H7 (cell line): ENCODE measurements at regions not wholly inside any gene's neighbourhood (a gene's known extent, or its start where the extent isn't known, plus 50 kb on each side); places are given as distances from the start of the nearest gene placed in this dataset.
"Not testable (repeated sequence)": the region's sequence is repeated elsewhere in the genome, so short reads cannot be mapped to it uniquely, and the experiment has no call there.

Source experiments
- DNase-seq: peaks from one replicate; pipeline ENCODE4 v3.0.0; 2012
- H3K27me3 ChIP-seq: 2 replicates; pipeline ENCODE4 v1.6.0; 2011; ENCODE audit warnings: mild to moderate bottlenecking, low read length; ENCODE audit not compliant: control insufficient read depth, insufficient read depth
- H3K36me3 ChIP-seq: replicated peaks from 2 replicates; pipeline ENCODE4 v1.5.1; 2011; ENCODE audit warnings: low read length; ENCODE audit not compliant: control insufficient read depth, insufficient read depth
- H3K4me3 ChIP-seq: 2 replicates; pipeline ENCODE4 v1.5.1; 2011; ENCODE audit warnings: low read depth, mild to moderate bottlenecking, control low read depth, low read length, moderate library complexity; ENCODE audit not compliant: insufficient read depth

DNA sequence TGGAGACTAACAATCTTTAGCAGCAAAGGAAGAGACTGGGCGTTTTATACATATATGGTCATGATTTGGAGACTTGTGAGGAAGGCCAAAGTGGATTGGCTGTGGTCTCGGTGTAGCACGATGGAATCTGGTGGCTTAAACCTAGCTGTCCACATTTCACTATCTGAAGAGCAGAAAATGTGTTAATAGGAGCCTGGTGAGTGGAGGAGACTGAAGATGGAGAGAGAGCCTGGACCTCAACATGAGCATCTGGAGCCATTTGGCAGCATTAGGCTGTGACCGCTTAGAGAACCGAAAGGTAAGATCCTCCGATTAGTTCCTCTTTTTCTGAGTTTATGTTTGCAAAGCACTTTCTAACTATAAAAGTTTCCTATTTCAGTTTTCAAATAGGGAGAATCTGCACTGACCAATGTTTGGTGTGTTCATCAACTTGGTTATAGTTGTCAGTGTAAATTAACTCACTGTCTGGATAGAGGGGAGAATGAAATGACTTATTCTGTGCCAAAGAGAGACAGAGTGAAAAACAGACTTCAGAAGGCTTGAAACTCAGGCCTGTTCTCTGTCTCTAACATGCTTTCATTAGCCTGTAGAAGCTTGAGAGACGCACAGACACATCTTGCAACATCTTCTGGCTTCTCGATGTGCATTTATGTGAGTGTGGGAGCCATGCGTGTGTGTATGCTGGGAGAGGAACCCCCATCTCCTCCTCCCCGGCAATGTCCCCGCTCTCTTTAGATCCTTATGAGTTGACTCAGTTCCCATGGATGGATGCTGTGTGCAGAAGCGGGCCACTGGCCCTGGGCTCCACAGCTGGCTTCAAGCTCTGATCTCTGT is 244.7 kb upstream of the TBL1XR1 start:
- no peak overlapping the region for H3K4me3 ChIP-seq
- no peaks in the 10 kb centered on the region for H3K27me3 ChIP-seq
- H3K36me3 ChIP-seq: no peaks in the 10 kb centered on the region
- no peak for DNase-seq

- no peak overlapping the region for H3K4me3 ChIP-seq
- H3K27me3 ChIP-seq: no peaks in the 10 kb centered on the region
- H3K36me3 ChIP-seq: no peaks in the 10 kb centered on the region
- no peak for DNase-seq
Measured at GRCh38 chr3:177443469-177443868, 246.2 kb upstream of the TBL1XR1 start.

DNA sequence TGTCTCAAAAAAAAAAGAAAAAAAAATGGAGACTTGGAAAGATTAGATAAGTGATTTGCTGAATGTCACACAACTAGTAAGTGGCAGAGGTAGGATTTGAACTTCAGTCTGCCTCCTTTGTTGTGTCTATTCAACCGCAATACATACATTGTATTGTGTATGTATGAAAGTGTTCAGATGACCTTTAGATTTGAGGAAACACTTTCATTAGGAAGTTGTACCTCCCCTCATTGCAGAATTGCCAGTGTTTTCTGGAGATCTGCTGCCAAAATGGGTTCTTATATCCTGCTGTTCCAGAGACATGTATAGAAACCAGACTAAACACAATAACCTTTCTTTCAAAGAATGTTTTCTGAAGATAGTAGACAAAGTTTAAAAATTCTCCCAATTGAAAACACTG is 247.4 kb upstream of the TBL1XR1 start:
- H3K4me3 ChIP-seq: no peak overlapping the region
- H3K36me3 ChIP-seq: no peaks in the 10 kb centered on the region
- no peak for DNase-seq
- no peaks in the 10 kb centered on the region for H3K27me3 ChIP-seq

DNA sequence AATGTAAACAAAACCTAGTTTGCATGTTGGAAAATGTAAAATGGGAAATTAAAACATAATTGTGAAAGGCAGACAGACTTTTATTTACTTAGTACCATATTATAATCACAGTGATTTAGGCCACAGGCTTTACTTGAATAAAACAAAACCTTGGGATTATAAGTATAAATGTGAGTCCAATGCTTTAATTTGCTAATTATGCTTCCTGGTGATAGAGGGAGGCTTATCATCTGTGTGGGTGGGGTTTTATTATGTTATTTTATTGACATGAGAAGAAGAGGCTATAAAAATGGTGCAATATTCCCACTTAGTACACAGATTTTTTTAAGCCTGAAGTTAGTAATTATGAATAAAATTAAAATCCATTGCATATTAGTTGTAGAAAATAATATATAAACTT is 248.3 kb upstream of the TBL1XR1 start:
- H3K4me3 ChIP-seq: no peak overlapping the region
- no peak for DNase-seq
- H3K27me3 ChIP-seq: no peaks in the 10 kb centered on the region
- H3K36me3 ChIP-seq: no peaks in the 10 kb centered on the region

DNA sequence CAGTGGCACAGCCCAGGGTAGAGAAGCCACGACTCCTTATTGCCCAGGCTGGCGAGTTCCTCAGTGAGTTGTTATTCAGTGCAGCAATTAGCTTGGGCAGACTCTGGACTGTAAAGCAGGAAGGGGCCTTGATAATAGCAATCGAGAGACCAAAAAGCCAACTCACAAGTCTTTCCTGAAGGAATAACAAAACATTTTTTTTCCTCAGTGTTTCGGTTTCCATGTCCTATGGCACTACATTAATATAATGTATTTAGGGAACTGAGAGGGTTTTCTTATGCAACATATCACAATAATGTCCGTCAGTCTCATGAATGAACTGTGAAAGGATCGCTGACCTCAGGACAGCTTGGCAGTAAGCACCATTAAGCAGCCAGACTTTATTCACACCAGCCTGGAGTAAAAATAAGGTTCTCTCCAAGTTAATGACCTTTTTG is 248.9 kb upstream of the TBL1XR1 start:
- Histone ChIP-seq H3K36me3 (no peaks in the 10 kb centered on the region), H3K4me3 (no peak overlapping the region), H3K27me3 (no peaks in the 10 kb centered on the region)
- no peak for DNase-seq

DNA sequence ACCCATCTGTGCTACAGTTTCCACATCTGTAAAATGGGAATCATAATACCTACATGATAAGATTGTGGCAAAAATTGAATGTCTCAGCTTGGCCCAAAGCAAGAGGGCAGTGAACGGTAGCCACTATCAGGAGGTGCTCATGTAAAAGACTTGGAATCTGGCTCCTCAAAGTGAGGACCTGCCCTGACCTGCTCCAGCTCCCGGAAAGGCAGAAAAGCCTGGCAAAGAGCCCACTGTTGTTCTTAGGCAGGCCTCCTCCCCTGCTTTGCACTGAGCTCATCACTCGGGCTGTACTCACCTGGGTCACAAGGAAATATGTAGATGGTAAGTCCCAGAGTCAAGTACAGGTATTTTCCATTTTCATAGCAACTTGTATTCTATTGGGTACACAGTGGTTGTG is 250.7 kb upstream of the TBL1XR1 start:
- DNase-seq: no peak
- no peak overlapping the region for H3K4me3 ChIP-seq
- no peaks in the 10 kb centered on the region for H3K27me3 ChIP-seq
- no peaks in the 10 kb centered on the region for H3K36me3 ChIP-seq

DNA sequence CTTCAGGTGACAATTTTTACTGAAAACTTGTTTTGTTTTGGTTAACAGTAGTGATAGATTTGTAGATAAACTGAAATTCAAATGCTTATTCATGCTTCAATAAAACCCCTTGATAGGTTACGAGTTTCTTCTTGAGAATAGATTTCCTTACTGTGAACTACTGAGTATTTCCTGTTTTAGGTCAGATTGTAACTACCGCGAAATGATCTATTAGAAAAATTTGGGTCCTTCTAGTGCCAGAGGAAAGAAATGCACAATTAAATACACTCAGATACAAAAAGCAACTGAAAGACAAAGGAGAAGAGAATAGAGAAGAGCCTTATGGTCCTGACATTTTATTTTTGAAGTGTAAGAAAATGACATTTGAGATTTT is 251.7 kb upstream of the TBL1XR1 start:
- H3K4me3 ChIP-seq: no peak overlapping the region
- H3K36me3 ChIP-seq: no peaks in the 10 kb centered on the region
- H3K27me3 ChIP-seq: no peaks in the 10 kb centered on the region
- no peak for DNase-seq

GRCh38 chr3:177449360-177450006 is 252.2 kb upstream of the TBL1XR1 start:
- DNase-seq: no peak
- Histone ChIP-seq H3K36me3 (no peaks in the 10 kb centered on the region), H3K27me3 (no peaks in the 10 kb centered on the region), H3K4me3 (no peak overlapping the region)

DNA sequence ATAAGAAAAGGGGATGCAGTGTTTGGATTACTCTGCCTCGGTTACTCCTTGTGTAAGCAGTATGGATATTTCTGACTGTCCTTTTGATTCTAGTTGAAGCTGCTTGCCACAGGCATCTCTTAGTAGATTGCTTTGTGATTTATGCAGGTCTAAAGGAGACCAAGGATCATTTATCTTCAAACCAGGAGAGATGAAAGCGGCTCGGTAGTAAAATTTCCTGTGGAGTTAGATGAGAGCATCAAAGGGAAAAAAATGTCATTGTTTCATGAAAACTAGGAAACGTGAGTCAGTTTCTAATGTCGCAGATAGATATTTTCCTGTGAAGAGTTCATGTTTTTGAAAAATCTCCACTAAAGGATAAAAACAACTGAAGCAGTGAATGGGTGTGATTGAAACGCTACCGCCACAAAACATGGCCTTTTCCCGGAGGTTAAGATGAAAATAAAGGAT is 254.0 kb upstream of the TBL1XR1 start:
- DNase-seq: no peak
- no peaks in the 10 kb centered on the region for H3K36me3 ChIP-seq
- H3K27me3 ChIP-seq: no peaks in the 10 kb centered on the region
- H3K4me3 ChIP-seq: no peak overlapping the region

GRCh38 chr3:177451864-177452830 is 254.9 kb upstream of the TBL1XR1 start:
- no peak for DNase-seq
- H3K27me3 ChIP-seq: no peaks in the 10 kb centered on the region
- H3K36me3 ChIP-seq: no peaks in the 10 kb centered on the region
- no peak overlapping the region for H3K4me3 ChIP-seq

DNA sequence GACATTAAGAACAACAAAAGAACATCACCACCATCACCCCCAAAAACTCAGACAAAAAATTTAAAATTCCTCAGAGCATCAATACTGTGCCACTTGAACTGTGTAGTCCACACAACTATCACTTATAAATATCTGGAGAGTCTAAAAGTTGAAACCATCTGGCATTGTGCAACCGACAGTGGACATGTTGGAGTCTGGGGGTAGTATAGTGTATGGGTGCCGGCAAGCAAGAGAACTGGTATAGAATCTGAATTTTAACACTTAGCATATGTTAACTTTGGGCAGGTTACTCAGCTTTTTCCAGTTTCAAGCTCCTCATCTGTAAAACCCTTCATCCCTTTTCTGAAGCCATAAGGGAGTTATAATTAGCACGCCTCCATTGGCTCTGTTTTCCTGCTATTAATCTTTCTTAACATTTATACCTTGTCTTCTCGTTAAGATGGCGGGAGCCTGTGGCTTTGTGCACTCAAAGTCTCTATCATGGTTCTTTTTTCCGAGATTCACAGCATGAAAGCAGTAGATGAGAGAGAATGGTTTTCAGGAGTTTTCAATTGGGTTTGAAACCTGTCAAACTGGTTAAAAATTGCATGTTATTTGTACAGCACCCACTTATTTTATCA is 255.7 kb upstream of the TBL1XR1 start:
- no peak for DNase-seq
- H3K36me3 ChIP-seq: no peaks in the 10 kb centered on the region
- no peak overlapping the region for H3K4me3 ChIP-seq
- no peaks in the 10 kb centered on the region for H3K27me3 ChIP-seq

- H3K27me3 ChIP-seq: no peaks in the 10 kb centered on the region
Measured at GRCh38 chr3:177453451-177453844, 256.2 kb upstream of the TBL1XR1 start.

GRCh38 chr3:177457204-177457603 is 259.9 kb upstream of the TBL1XR1 start:
- not testable (repeated sequence) for H3K36me3 ChIP-seq, H3K27me3 ChIP-seq, H3K4me3 ChIP-seq, DNase-seq

More at GRCh38 chr3:177453451-177453844, 256.2 kb upstream of the TBL1XR1 start:
- no peak for DNase-seq
- H3K36me3 ChIP-seq: no peaks in the 10 kb centered on the region
- no peak overlapping the region for H3K4me3 ChIP-seq

DNA sequence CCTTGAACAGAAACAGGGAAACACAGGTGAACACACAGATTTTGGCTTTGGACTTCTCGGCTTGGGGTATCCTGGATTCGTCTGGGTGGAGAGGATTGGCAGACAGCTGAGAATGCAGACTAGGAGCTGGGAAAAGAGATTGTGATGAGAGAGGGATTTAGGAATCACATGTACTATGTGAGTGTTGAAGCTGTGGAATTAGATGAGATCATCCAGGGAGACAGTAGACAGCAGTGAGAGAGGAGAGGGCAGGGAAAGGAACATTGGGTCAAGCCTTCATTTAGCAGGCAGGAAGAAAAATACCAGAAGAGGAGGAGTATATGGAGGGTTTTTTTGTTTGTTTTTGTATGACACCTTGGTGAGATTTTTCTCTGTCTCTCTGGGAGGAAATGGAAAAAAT is 262.1 kb upstream of the TBL1XR1 start:
- DNase-seq: no peak
- H3K36me3 ChIP-seq: no peaks in the 10 kb centered on the region
- H3K27me3 ChIP-seq: no peaks in the 10 kb centered on the region
- H3K4me3 ChIP-seq: no peak overlapping the region
